HG03066 (cell line): ENCODE measurements at regions not wholly inside any gene's neighbourhood (a gene's known extent, or its start where the extent isn't known, plus 50 kb on each side); places are given as distances from the start of the nearest gene placed in this dataset.
"Not testable (repeated sequence)": the region's sequence is repeated elsewhere in the genome, so short reads cannot be mapped to it uniquely, and the experiment has no call there.

Experiments used
- ATAC-seq: cut with Tn5 transposase; IDR thresholded peaks from one replicate; pipeline ENCODE4 v1.9.1; 2021; ENCODE audit warnings: low read depth; ENCODE audit not compliant: unreplicated experiment

DNA sequence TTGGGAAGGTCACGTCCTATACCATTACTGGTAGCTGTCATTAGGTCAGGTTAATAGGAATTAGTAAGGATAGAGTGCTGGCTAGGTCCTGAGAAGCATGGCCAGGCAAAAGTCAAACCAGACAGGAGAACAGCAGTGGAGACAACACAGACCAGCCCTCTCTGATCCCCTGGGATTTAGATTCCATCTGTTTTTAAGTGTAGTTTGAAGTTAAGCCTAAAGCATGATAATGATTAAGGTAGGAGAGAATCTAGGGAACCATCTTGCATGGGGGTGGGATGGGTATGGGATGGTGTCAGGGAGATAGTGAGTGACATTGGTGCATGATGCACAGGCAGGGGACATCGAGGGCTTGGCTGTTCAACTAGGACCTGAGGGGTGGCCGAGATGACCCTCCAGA lies 96.6 kb downstream of the MYCN start:
- no peak for ATAC-seq

- ATAC-seq, result no peak
Observed at GRCh38 chr2:16035747-16036745, 95.7 kb downstream of the MYCN start.

DNA sequence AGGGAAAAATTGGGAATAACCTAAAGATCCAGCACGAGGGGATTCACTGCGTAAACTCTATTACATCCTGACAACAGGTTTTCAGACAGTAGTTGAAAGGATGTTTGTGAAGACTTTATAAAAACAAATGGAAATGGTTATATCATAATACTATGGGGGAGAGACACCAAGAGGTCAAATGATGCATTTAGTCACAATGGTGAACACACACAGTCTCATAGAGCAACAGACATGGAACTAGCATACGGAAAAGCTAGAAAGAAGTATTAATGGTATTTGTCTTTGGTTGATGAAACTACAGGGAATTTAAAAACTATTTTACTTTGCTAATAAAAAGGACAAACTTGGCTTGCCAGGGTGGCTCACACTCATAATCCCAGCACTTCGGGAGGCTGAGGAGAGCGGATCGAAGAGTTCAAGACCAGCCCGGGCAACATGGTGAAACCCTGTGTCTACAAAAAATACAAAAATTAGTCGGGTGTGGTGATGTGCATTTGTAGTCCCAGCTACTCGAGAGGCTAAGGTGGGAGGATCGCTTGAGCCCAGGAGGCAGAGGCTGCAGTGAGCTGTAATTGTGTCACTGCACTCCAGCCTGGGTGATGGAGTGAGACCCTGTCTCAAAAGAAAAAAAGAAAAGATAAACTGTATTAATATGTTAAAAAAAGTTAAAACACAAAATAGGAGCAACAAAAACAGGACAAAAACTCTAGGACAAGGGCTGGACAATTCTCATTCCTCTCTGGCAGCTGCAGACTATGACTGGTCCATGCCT lies 94.8 kb downstream of the MYCN start:
- no peak for ATAC-seq

DNA sequence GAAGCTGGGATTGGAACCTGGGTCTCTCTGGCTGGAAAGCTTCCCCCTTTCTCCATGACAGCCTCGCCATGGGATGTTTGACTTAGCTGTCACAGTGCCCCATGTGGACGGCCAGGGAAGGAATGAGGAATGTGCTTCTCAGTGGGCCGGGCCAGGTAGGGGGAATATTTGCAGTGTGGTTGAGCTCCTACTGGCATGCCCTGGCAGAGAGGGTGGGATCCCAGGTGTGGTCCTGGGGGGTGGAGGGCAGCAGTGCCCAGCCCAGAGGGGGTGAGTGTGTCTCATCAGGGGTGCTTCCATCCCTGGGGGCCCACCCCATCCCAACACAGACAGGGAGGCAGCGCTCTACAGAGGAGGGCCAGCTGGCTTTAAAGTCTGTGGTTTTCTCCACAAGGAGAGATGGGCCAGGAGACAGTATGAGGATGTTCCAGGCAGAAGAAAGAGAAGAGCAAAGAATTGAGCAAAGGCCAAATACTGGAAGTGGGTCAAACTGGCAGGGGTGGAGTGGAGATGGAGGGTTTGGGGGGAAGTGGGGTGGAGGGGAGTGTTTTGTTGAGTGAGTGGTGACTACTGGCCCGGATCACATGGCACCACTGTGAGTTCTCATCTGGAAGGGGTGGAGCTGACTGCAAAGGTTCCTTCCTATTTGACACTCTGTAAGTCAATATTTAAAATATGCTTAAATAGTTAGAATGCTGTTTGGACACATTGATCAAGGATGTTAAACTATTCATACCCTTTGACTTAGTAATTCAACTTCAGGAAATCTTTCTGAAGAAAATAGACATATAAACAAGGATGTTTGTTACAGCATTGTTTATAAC lies 94.0 kb downstream of the MYCN start:
- ATAC-seq, result no peak

DNA sequence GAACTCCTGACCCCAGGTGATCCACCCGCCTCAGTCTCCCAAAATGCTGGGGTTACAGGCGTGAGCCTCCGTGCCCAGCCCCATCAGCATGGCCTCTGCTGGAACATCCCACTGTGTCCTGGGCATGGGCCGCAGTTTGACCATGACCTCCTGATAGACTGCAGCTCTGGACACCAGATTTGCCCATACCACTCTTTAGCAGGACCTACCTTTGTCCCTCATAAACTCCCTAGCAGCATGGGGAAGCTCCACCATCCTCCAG lies 92.6 kb downstream of the MYCN start:
- ATAC-seq, result no peak

- no peak for ATAC-seq
Observed at GRCh38 chr2:16032282-16033031, 92.1 kb downstream of the MYCN start.

DNA sequence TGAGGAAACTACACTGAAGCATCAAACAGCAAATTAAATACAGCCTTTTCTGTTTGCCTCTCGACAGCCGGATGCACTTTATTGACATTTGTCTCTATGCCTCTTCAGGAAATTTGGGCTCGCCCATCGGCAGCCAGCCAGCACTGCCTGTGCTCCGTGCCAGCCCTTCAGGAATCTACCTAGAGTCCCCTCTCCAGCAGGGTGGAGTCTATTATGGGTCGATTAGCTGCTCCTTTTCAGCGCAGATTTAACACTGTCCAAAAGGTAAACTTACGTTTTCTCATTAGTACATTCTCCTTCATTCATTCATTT lies 91.5 kb downstream of the MYCN start:
- no peak for ATAC-seq

DNA sequence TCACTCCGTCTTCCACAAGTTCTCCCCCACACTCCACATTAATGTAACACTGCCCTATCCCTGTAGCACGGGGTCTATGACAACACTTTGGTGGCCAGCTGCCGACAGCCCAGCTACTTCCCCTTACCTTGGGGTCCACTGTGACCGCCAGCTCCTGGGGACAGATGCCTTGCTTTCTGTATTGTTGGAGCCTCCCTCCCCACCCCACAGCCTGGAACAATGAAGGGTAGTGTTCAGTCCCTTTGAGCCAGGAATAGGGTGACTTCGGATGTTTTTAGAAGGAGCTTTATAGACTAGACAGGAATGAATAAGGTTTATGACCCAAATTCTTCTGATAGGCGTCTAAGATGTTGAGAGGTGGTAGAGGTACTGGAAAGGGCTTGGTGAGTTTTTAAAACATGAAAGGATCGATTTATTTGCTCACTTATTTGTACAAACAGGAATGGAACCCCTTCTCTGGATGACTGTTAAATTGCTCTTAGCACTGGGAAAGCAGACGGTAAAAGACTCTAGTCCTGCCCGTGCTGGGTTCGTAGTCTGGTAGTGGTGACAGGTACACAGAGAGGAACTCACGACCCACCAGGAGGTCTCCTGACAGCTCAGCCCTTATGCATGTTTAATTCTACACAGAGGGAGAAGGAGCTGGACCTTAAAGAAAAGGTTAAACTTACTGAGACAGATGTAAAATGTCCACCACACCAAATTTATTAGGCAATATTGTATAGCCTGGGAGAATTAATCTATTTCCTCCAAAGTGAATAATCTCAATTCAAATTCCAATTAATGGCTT lies 90.9 kb downstream of the MYCN start:
- ATAC-seq, result no peak

DNA sequence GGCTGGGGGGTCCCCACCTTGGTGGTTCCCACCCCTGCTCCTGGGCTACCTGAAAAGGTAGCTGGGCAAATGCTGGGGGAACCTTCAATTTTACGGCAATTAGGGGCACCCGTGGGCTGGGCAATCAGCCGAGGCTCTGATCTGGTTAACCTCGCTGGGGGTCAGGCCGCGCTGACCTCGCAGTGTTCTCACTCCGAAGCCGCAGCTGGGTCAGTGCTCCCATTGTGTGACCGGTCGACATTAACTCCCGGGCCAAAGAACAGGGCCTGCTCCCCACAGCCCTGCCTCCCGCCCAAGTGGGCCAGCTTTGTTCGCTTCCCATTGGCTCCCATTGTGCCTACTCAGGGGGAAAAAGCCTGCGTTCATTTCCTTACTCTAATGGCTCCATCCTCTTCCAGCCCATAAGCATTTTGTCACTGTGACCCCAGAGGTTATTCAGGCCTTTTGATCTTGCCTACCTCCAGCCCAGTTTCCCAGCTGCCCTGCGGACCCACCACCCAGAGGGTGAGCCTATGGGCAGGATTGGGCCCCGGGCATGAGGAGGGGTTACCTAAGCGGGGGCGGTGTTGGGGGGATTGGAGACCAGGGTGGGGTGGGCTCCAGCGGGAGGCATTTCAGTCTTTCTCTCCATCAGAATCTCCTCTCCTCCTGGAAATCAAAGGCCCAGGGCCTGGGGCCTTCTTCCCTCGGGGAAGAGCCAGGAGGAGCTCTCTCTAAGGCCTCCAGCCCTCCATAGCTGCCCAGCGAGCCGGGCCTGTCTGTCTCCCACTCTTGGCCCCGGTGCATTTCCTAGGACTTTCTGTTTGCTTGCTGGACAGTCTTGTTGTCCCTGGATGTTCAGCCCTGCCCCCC lies 90.1 kb downstream of the MYCN start:
- ATAC-seq, result no peak

DNA sequence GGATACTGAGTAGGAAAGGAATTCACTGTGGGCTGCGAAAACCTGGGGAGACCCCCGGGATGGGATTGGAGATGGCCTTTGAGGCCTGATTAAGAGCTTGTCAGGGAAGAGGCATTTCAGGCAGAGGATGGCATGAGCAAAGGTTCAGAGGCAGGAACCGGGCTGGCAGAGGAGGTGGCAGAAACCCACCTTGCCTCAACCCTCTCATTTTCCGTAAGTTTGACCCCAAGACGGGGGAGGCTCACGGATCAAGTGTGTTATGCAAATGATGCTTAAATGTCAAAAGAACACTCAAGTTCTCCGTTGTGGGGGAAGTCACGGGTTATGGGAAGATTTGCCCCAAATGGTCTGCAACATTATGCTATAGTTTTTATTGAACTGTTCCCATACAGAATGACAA lies 88.3 kb downstream of the MYCN start:
- no peak for ATAC-seq

GRCh38 chr2:16026816-16027501 lies 86.6 kb downstream of the MYCN start:
- no peak for ATAC-seq

GRCh38 chr2:16025876-16026640 lies 85.7 kb downstream of the MYCN start:
- no peak for ATAC-seq

GRCh38 chr2:16025211-16025875 lies 85.0 kb downstream of the MYCN start:
- no peak for ATAC-seq

- ATAC-seq, result not testable (repeated sequence)
Observed at GRCh38 chr2:16024628-16025027, 84.3 kb downstream of the MYCN start.

GRCh38 chr2:16023506-16024360 lies 83.4 kb downstream of the MYCN start:
- no peak for ATAC-seq
